DOHH2 (cell line): ENCODE measurements at regions not wholly inside any gene's neighbourhood (a gene's known extent, or its start where the extent isn't known, plus 50 kb on each side); places are given as distances from the start of the nearest gene placed in this dataset.

Experiments used
- H3F3A ChIP-seq: fragments of 200-600 bp; sonication (generic), shearing (Covaris generic); 2 replicates; pipeline ENCODE4 v1.6.0; 2016; ENCODE audit warnings: antibody characterized with exemption, mild to moderate bottlenecking; ENCODE audit not compliant: control insufficient read depth, insufficient read depth
- H3K27ac ChIP-seq: fragments of 200-600 bp; sonication (generic); 2 replicates; pipeline ENCODE4 v1.5.1; 2014; ENCODE audit warnings: low read depth, mild to moderate bottlenecking, low read length, moderate library complexity
- H3K27me3 ChIP-seq: fragments of 200-600 bp; sonication (generic); 2 replicates; pipeline ENCODE4 v1.6.1; 2014; ENCODE audit warnings: mild to moderate bottlenecking, low read length, mixed read lengths; ENCODE audit not compliant: control insufficient read depth
- H3K36me3 ChIP-seq: fragments of 200-600 bp; sonication (generic); 2 replicates; pipeline ENCODE4 v1.6.1; 2014; ENCODE audit warnings: mild to moderate bottlenecking, low read length, moderate library complexity, mixed read lengths; ENCODE audit not compliant: control insufficient read depth
- H3K4me1 ChIP-seq: fragments of 200-600 bp; sonication (generic); 2 replicates; pipeline ENCODE4 v1.6.1; 2014; ENCODE audit warnings: mild to moderate bottlenecking, low read length, mixed read lengths; ENCODE audit not compliant: control insufficient read depth
- H3K4me2 ChIP-seq: fragments of 200-600 bp; sonication (generic); 2 replicates; pipeline ENCODE4 v1.6.0; 2014; ENCODE audit warnings: mild to moderate bottlenecking, low read length, moderate library complexity
- H3K4me3 ChIP-seq: fragments of 200-600 bp; sonication (generic); 2 replicates; pipeline ENCODE4 v1.5.1; 2014; ENCODE audit warnings: mild to moderate bottlenecking, low read length, mixed read lengths
- H3K79me2 ChIP-seq: fragments of 200-600 bp; sonication (generic); 2 replicates; pipeline ENCODE4 v1.6.1; 2014; ENCODE audit warnings: mild to moderate bottlenecking, low read length, mixed read lengths; ENCODE audit not compliant: control insufficient read depth
- H3K9me2 ChIP-seq: fragments of 200-600 bp; sonication (generic); replicated peaks from 2 replicates; pipeline ENCODE4 v1.6.1; 2014; ENCODE audit warnings: mild to moderate bottlenecking, low read length, mixed read lengths; ENCODE audit not compliant: control insufficient read depth
- H3K9me3 ChIP-seq: fragments of 200-600 bp; sonication (generic); 2 replicates; pipeline ENCODE4 v1.6.1; 2014; ENCODE audit warnings: antibody characterized with exemption, low read length, mixed read lengths; ENCODE audit not compliant: control insufficient read depth, insufficient read depth
- H4K20me1 ChIP-seq: fragments of 200-600 bp; sonication (generic); 2 replicates; pipeline ENCODE4 v1.6.0; 2014; ENCODE audit warnings: low read depth, mild to moderate bottlenecking, antibody characterized with exemption, low read length, moderate library complexity; ENCODE audit not compliant: control insufficient read depth, insufficient read depth
- EZH2phosphoT487 ChIP-seq: fragments of 200-600 bp; sonication (generic); IDR thresholded peaks from 2 replicates; pipeline ENCODE4 v1.6.1; 2017; ENCODE audit warnings: borderline replicate concordance, mild to moderate bottlenecking, antibody characterized with exemption, low read length, moderate library complexity, mixed read lengths
- TF ChIP-seq, protein P1 (sequence below): fragments of 200-600 bp; sonication (generic); IDR thresholded peaks from one replicate; pipeline ENCODE4 v1.5.1; 2014; ENCODE audit warnings: antibody characterized with exemption, mild to moderate bottlenecking, low read depth, low read length; ENCODE audit not compliant: poor library complexity, severe bottlenecking

DNA sequence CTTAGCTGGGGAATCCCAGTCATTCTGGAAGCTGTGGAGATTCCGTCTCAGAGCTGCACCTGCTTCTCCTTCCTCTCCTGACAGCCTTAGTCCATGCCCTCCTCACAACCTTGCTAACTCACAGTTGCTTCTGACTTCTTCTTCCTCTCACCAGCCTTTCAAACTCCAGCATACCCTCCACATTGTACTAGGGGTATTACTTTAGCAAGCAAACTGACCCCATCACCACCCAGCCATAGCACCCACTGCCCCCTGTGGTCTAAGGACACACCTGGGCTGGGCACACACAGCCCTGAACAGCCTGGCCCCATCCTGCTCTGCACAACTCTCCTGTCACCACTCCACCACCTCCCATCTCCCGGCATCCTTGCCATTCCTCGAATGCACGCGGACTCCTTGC, 208.2 kb downstream of the FBXO15 start:
- no peaks in the 10 kb centered on the region for H3F3A ChIP-seq
- TF ChIP-seq, protein P1, sequence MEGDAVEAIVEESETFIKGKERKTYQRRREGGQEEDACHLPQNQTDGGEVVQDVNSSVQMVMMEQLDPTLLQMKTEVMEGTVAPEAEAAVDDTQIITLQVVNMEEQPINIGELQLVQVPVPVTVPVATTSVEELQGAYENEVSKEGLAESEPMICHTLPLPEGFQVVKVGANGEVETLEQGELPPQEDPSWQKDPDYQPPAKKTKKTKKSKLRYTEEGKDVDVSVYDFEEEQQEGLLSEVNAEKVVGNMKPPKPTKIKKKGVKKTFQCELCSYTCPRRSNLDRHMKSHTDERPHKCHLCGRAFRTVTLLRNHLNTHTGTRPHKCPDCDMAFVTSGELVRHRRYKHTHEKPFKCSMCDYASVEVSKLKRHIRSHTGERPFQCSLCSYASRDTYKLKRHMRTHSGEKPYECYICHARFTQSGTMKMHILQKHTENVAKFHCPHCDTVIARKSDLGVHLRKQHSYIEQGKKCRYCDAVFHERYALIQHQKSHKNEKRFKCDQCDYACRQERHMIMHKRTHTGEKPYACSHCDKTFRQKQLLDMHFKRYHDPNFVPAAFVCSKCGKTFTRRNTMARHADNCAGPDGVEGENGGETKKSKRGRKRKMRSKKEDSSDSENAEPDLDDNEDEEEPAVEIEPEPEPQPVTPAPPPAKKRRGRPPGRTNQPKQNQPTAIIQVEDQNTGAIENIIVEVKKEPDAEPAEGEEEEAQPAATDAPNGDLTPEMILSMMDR = no peak
- TF ChIP-seq EZH2phosphoT487 = no peak
- no peak overlapping the region for H3K4me2 ChIP-seq
- H3K4me3 ChIP-seq = no peak overlapping the region
- H4K20me1 ChIP-seq = no peaks in the 10 kb centered on the region
- no peaks in the 10 kb centered on the region for H3K4me1 ChIP-seq
- H3K27me3 ChIP-seq = no peaks in the 10 kb centered on the region
- H3K27ac ChIP-seq = no peak overlapping the region
- H3K79me2 ChIP-seq = no peaks in the 10 kb centered on the region
- H3K9me2 ChIP-seq = no peaks in the 10 kb centered on the region
- no peaks in the 10 kb centered on the region for H3K36me3 ChIP-seq
- no peaks in the 10 kb centered on the region for H3K9me3 ChIP-seq

DNA sequence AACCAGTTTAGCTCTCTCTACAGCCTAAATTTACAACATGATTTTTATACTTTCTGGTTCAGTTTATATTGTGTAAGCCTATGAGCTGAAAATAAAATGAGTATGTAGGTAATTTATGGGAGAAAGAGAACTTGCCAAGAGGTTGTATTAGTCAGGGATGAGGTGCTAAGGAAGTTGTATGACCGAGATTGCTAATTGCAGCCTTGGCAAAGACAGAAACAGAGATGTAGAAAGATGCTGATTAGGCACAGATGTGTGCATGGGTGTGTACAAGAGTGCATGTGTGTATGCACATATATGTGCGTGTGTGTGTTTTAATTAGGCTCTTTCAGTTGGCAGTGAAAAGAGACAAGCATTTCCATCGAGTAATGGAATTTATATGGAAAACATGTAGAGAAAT, 213.9 kb downstream of the FBXO15 start:
- Histone ChIP-seq H3K9me3 (no peaks in the 10 kb centered on the region), H3K9me2 (no peaks in the 10 kb centered on the region), H3K36me3 (no peaks in the 10 kb centered on the region), H3F3A (no peaks in the 10 kb centered on the region), H4K20me1 (no peaks in the 10 kb centered on the region), H3K79me2 (no peaks in the 10 kb centered on the region), H3K4me1 (no peaks in the 10 kb centered on the region), H3K27me3 (no peaks in the 10 kb centered on the region), H3K4me3 (no peak overlapping the region), H3K4me2 (no peak overlapping the region), H3K27ac (no peak overlapping the region)
- TF ChIP-seq, protein P1 = no peak
- no peak for TF ChIP-seq EZH2phosphoT487

DNA sequence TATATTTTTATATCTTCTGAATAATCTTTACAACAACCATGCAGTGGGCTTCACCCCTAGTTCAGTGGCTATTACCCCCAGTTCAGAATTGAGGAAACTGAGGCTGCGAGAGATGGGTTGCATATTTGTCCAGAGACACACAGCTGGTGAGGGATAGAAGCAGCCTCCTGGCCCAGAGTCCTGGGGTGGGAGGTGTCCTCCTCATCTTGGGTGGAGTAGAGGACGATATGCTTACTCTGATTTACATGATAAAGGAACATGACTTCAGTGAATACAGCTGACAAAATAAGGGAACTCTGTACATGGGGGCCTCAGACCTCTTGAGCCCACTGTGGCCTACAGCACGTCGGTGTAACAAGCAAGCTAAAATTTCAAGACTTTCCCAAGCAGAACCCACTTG, 214.7 kb downstream of the FBXO15 start:
- Histone ChIP-seq H3K9me3 (no peaks in the 10 kb centered on the region), H3K27ac (no peak overlapping the region), H3K4me3 (no peak overlapping the region), H3K4me1 (no peaks in the 10 kb centered on the region), H4K20me1 (no peaks in the 10 kb centered on the region), H3K79me2 (no peaks in the 10 kb centered on the region), H3K27me3 (no peaks in the 10 kb centered on the region), H3K36me3 (no peaks in the 10 kb centered on the region), H3F3A (no peaks in the 10 kb centered on the region), H3K4me2 (no peak overlapping the region), H3K9me2 (no peaks in the 10 kb centered on the region)
- TF ChIP-seq, protein P1 = no peak
- no peak for TF ChIP-seq EZH2phosphoT487

DNA sequence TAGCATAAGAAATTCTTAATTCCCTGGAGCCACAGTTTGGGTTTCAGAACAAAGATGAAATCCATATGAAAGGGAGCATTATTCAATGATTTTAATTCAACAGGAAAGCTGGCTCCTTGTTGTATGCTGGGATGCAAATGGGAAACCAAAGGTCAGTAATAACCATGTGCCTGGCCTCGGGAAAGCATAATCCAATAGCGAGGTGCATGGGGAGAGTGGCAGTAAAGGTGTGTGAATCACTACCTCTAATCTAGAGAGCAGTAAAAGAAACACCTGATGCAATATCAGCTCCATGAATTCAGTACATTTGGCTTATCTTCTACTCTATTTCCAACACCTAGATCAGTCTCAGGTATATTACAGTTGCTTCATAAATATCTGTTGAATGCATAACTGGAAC, 220.1 kb downstream of the FBXO15 start:
- no peaks in the 10 kb centered on the region for H3K4me1 ChIP-seq
- H3K27me3 ChIP-seq = no peaks in the 10 kb centered on the region

More for the DNA sequence above, 220.1 kb downstream of the FBXO15 start:
- H3K27ac ChIP-seq = no peak overlapping the region
- no peaks in the 10 kb centered on the region for H4K20me1 ChIP-seq
- no peaks in the 10 kb centered on the region for H3K36me3 ChIP-seq
- TF ChIP-seq, protein P1 = no peak
- TF ChIP-seq EZH2phosphoT487 = no peak
- H3F3A ChIP-seq = no peaks in the 10 kb centered on the region
- H3K79me2 ChIP-seq = no peaks in the 10 kb centered on the region
- no peaks in the 10 kb centered on the region for H3K9me3 ChIP-seq
- H3K4me2 ChIP-seq = no peak overlapping the region
- H3K9me2 ChIP-seq = no peaks in the 10 kb centered on the region
- no peak overlapping the region for H3K4me3 ChIP-seq
